Endothelial cell of umbilical vein (primary cell): ENCODE measurements at regions not wholly inside any gene's neighbourhood (a gene's known extent, or its start where the extent isn't known, plus 50 kb on each side); places are given as distances from the start of the nearest gene placed in this dataset.

Source experiments
- EZH2 ChIP-seq: IDR thresholded peaks from 2 replicates; pipeline ENCODE4 v1.6.1; 2012; ENCODE audit warnings: borderline replicate concordance, low read depth, mild to moderate bottlenecking, moderate library complexity, low read length, inconsistent platforms; ENCODE audit not compliant: severe bottlenecking
- GATA2 ChIP-seq: IDR thresholded peaks from 2 replicates; pipeline ENCODE4 v1.7.0; 2011; ENCODE audit warnings: low read depth, mild to moderate bottlenecking, moderate library complexity, mixed read lengths, low read length; ENCODE audit not compliant: insufficient read length, insufficient read depth
- JUN ChIP-seq: IDR thresholded peaks from 2 replicates; pipeline ENCODE4 v1.6.1; 2011; ENCODE audit warnings: borderline replicate concordance, low read depth; ENCODE audit not compliant: insufficient read length, insufficient read depth
- MYC ChIP-seq: IDR thresholded peaks from one replicate; pipeline ENCODE4 v1.6.1; 2011; ENCODE audit warnings: mild to moderate bottlenecking, low read depth, low read length
- POLR2A ChIP-seq: IDR thresholded peaks from 2 replicates; pipeline ENCODE4 v1.6.1; 2012; ENCODE audit warnings: low read depth, mild to moderate bottlenecking, control low read depth, low read length
- POLR2AphosphoS5 ChIP-seq: IDR thresholded peaks from 2 replicates; pipeline ENCODE4 v1.6.1; 2012; ENCODE audit warnings: low read depth, mild to moderate bottlenecking, control low read depth, low read length, moderate library complexity; ENCODE audit not compliant: insufficient read depth
- TF ChIP-seq, protein P1 (sequence below), 2 donors: IDR thresholded peaks; 1 replicate in 1 of 2; 2 replicates in 1 of 2; pipeline ENCODE4 v1.5.1; 2011; ENCODE audit warnings: low read length in 2 of 2, mild to moderate bottlenecking in 2 of 2, moderate library complexity in 2 of 2, control low read depth in 1 of 2, inconsistent platforms in 1 of 2, low read depth in 1 of 2; ENCODE audit not compliant: insufficient read depth in 1 of 2; ENCODE audit errors: extremely low read depth in 1 of 2
- TF ChIP-seq, protein P2 (sequence below): IDR thresholded peaks from 2 replicates; pipeline ENCODE4 v1.6.1; 2011; ENCODE audit not compliant: insufficient read depth, insufficient read length

DNA sequence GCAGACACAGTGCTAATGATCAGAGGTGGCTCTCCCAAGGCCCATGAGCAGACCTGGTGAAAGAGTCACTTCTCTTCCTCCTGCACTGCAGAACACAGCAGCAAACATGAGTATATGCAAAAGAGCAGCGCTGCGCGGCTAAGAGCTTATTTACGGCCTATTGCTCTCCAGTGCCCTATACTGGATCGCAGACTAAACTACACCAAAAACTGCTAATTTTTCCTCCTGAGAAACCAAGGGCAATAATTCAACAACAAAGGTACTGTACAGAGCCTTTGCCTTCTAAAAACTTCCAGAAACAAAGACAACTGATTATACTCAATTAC lies 702.5 kb downstream of the ARAP2 start:
- TF ChIP-seq, protein P1, sequence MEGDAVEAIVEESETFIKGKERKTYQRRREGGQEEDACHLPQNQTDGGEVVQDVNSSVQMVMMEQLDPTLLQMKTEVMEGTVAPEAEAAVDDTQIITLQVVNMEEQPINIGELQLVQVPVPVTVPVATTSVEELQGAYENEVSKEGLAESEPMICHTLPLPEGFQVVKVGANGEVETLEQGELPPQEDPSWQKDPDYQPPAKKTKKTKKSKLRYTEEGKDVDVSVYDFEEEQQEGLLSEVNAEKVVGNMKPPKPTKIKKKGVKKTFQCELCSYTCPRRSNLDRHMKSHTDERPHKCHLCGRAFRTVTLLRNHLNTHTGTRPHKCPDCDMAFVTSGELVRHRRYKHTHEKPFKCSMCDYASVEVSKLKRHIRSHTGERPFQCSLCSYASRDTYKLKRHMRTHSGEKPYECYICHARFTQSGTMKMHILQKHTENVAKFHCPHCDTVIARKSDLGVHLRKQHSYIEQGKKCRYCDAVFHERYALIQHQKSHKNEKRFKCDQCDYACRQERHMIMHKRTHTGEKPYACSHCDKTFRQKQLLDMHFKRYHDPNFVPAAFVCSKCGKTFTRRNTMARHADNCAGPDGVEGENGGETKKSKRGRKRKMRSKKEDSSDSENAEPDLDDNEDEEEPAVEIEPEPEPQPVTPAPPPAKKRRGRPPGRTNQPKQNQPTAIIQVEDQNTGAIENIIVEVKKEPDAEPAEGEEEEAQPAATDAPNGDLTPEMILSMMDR (IDR thresholded peaks at IDR 0.05; ENCODE audit: extremely low read depth in 1 of 2, insufficient read depth in 1 of 2, low read depth in 1 of 2, low read length in 2 of 2), result no peak
- no peak for TF ChIP-seq EZH2
- TF ChIP-seq POLR2AphosphoS5, result no peak
- TF ChIP-seq JUN, result no peak
- TF ChIP-seq GATA2, result no peak
- TF ChIP-seq POLR2A, result no peak
- no peak for TF ChIP-seq MYC
- TF ChIP-seq, protein P2, sequence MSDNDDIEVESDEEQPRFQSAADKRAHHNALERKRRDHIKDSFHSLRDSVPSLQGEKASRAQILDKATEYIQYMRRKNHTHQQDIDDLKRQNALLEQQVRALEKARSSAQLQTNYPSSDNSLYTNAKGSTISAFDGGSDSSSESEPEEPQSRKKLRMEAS, result no peak
